Bronchial epithelial cell (primary cell): ENCODE measurements at regions not wholly inside any gene's neighbourhood (a gene's known extent, or its start where the extent isn't known, plus 50 kb on each side); places are given as distances from the start of the nearest gene placed in this dataset.

Source experiments
- DNase-seq: peaks from one replicate; pipeline ENCODE4 v3.0.0-alpha.2; 2010; ENCODE audit warnings: low read depth
- FAIRE-seq: peaks from 2 replicates; lab custom pipeline; 2011; peaks lifted over from hg19 to GRCh38; lab: Jason Lieb, UNC
- H3K27me3 ChIP-seq: 2 replicates; pipeline ENCODE4 v1.5.1; 2011; ENCODE audit warnings: low read length; ENCODE audit not compliant: control insufficient read depth, insufficient read depth
- H3K36me3 ChIP-seq: 2 replicates; pipeline ENCODE4 v1.5.1; 2011; ENCODE audit warnings: low read length; ENCODE audit not compliant: control insufficient read depth, insufficient read depth
- H3K4me3 ChIP-seq: 2 replicates; pipeline ENCODE4 v1.5.1; 2011; ENCODE audit warnings: mild to moderate bottlenecking, low read depth, low read length, control low read depth
- CTCF ChIP-seq: IDR thresholded peaks from 2 replicates; pipeline ENCODE4 v1.5.1; 2011; ENCODE audit warnings: mild to moderate bottlenecking, moderate library complexity, low read length, control low read depth, inconsistent platforms; ENCODE audit not compliant: insufficient read depth, severe bottlenecking

- no peak for TF ChIP-seq CTCF
- no peaks in the 10 kb centered on the region for H3K36me3 ChIP-seq
- DNase-seq (no peak), FAIRE-seq (no peak)
- no peaks in the 10 kb centered on the region for H3K27me3 ChIP-seq
- H3K4me3 ChIP-seq: no peak overlapping the region
Measured at GRCh38 chr6:104612541-104612940, 247.2 kb downstream of the HACE1 start.

GRCh38 chr6:104608101-104608500 lies 251.6 kb downstream of the HACE1 start:
- FAIRE-seq (no peak), DNase-seq (no peak)
- no peak overlapping the region for H3K4me3 ChIP-seq
- no peak for TF ChIP-seq CTCF
- no peaks in the 10 kb centered on the region for H3K36me3 ChIP-seq
- no peaks in the 10 kb centered on the region for H3K27me3 ChIP-seq

GRCh38 chr6:104607501-104607900 lies 252.2 kb downstream of the HACE1 start:
- H3K4me3 ChIP-seq: no peak overlapping the region
- FAIRE-seq (no peak), DNase-seq (peak; percentile 40)

GRCh38 chr6:104606361-104606760 lies 253.4 kb downstream of the HACE1 start:
- H3K36me3 ChIP-seq: no peaks in the 10 kb centered on the region
- no peak overlapping the region for H3K4me3 ChIP-seq
- FAIRE-seq (no peak), DNase-seq (no peak)
- H3K27me3 ChIP-seq: no peaks in the 10 kb centered on the region
- no peak for TF ChIP-seq CTCF

More at GRCh38 chr6:104607501-104607900, 252.2 kb downstream of the HACE1 start:
- H3K36me3 ChIP-seq: no peaks in the 10 kb centered on the region
- TF ChIP-seq CTCF: no peak
- H3K27me3 ChIP-seq: no peaks in the 10 kb centered on the region

- H3K36me3 ChIP-seq: no peaks in the 10 kb centered on the region
- no peak overlapping the region for H3K4me3 ChIP-seq
- TF ChIP-seq CTCF: no peak
- no peaks in the 10 kb centered on the region for H3K27me3 ChIP-seq
- DNase-seq (no peak), FAIRE-seq (no peak)
Measured at GRCh38 chr6:104604685-104605084, 255.0 kb downstream of the HACE1 start.

- TF ChIP-seq CTCF: no peak
- Histone ChIP-seq H3K27me3 (no peaks in the 10 kb centered on the region), H3K4me3 (no peak overlapping the region), H3K36me3 (no peaks in the 10 kb centered on the region)
- no peak for DNase-seq
- FAIRE-seq: no peak
Measured at GRCh38 chr6:104603108-104603745, 256.5 kb downstream of the HACE1 start.
